GM12878 (cell line): ENCODE measurements at regions not wholly inside any gene's neighbourhood (a gene's known extent, or its start where the extent isn't known, plus 50 kb on each side); places are given as distances from the start of the nearest gene placed in this dataset.

Experiments used
- ATAC-seq: fragments of 200-7000 bp; cut with Tn5 transposase; 3 replicates; pipeline ENCODE4 v1.9.1; 2020; ENCODE audit warnings: mild to moderate bottlenecking, moderate library complexity
- BruUV-seq: library from RNA; stranded (reverse); fragments of 400-500 nt; replicated peaks from 2 replicates; lab custom pipeline; 2021; lab: Mats Ljungman, UMichigan
- CTCF ChIA-PET: fragments of 300-600 bp; sonication (Branson Sonifier 250); formaldehyde crosslinking; extraction: SDS; loops from one replicate; lab custom pipeline; 2021; ENCODE audit warnings: inconsistent platforms; lab: Yijun Ruan, JAX
- POLR2A ChIA-PET: fragments of 350-600 bp; formaldehyde crosslinking; extraction: SDS; loops from one replicate; lab custom pipeline; 2021; ENCODE audit warnings: inconsistent platforms; lab: Charles Lee
- RAD21 ChIA-PET: fragments of 300-600 bp; sonication (Branson Sonifier 250); formaldehyde crosslinking; loops from one replicate; lab custom pipeline; 2023; ENCODE audit warnings: antibody characterized with exemption; ENCODE audit not compliant: unreplicated experiment; lab: Charles Lee
- SMC1A ChIA-PET: fragments of 300-600 bp; sonication (Branson Sonifier 250); formaldehyde crosslinking; loops from one replicate; lab custom pipeline; 2023; ENCODE audit not compliant: unreplicated experiment, uncharacterized antibody; lab: Charles Lee
- DNase-seq: peaks from one replicate; pipeline ENCODE4 v3.0.0-alpha.2; 2011; ENCODE audit warnings: low read depth, low spot score
- FAIRE-seq: peaks from 3 replicates; lab custom pipeline; 2011; peaks lifted over from hg19 to GRCh38; lab: Jason Lieb, UNC
- H2AFZ ChIP-seq: 2 replicates; pipeline ENCODE4 v1.6.0; 2011; ENCODE audit warnings: low read depth, low read length, control low read depth; ENCODE audit not compliant: control insufficient read depth
- H3K27ac ChIP-seq: 2 replicates; pipeline ENCODE4 v1.5.1; 2011; ENCODE audit warnings: control low read depth; ENCODE audit not compliant: control insufficient read depth, insufficient read depth
- H3K27me3 ChIP-seq, 2 experiments: replicated peaks in 1 of 2; 2 replicates each; pipeline versions ENCODE4 v1.6.0 to v1.6.1; 2011; ENCODE audit warnings: low read length in 1 of 2; ENCODE audit not compliant: control insufficient read depth in 2 of 2, insufficient read depth in 2 of 2
- H3K36me3 ChIP-seq, 2 experiments: 2 replicates each; pipeline ENCODE4 v1.5.1; 2011; ENCODE audit warnings: low read length in 1 of 2; ENCODE audit not compliant: control insufficient read depth in 2 of 2, insufficient read depth in 2 of 2
- H3K4me1 ChIP-seq: 2 replicates; pipeline ENCODE4 v1.6.1; 2011; ENCODE audit warnings: mild to moderate bottlenecking, low read length, moderate library complexity, mixed read lengths; ENCODE audit not compliant: control insufficient read depth, insufficient read depth
- H3K4me2 ChIP-seq: 2 replicates; pipeline ENCODE4 v1.6.0; 2011; ENCODE audit warnings: control low read depth; ENCODE audit not compliant: control insufficient read depth, insufficient read depth
- H3K4me3 ChIP-seq: fragments of 200-600 bp; sonication (generic); 2 replicates; pipeline ENCODE4 v1.5.1; 2016
- H3K79me2 ChIP-seq: 2 replicates; pipeline ENCODE4 v1.6.0; 2011; ENCODE audit warnings: low read length; ENCODE audit not compliant: control insufficient read depth, insufficient read depth
- H3K9ac ChIP-seq: 2 replicates; pipeline ENCODE4 v1.8.0; 2011; ENCODE audit warnings: low read length, control low read depth, mixed read lengths; ENCODE audit not compliant: control insufficient read depth, insufficient read depth
- H3K9me3 ChIP-seq: replicated peaks from 3 replicates; pipeline ENCODE4 v1.5.1; 2011; ENCODE audit warnings: mild to moderate bottlenecking, low read length; ENCODE audit not compliant: control insufficient read depth, insufficient read depth
- H4K20me1 ChIP-seq: 2 replicates; pipeline ENCODE4 v1.6.0; 2011; ENCODE audit not compliant: control insufficient read depth, insufficient read depth
- BACH1 ChIP-seq: fragments of 450-650 bp; IDR thresholded peaks from 2 replicates; pipeline ENCODE4 v1.6.1; 2017; ENCODE audit warnings: mild to moderate bottlenecking, borderline replicate concordance
- BMI1 ChIP-seq: fragments of 450-650 bp; IDR thresholded peaks from 2 replicates; pipeline ENCODE4 v1.6.1; 2016; ENCODE audit warnings: mild to moderate bottlenecking, moderate library complexity, borderline replicate concordance
- CBFB ChIP-seq: IDR thresholded peaks from 2 replicates; pipeline ENCODE4 v1.6.1; 2016; ENCODE audit warnings: antibody characterized with exemption, low read depth
- CHD2 ChIP-seq: IDR thresholded peaks from 2 replicates; pipeline ENCODE4 v1.6.1; 2011; ENCODE audit warnings: low read depth, low read length, improper control_type of control experiment, borderline replicate concordance
- CHD4 ChIP-seq: fragments of 200-600 bp; sonication (generic); IDR thresholded peaks from 2 replicates; pipeline ENCODE4 v1.6.1; 2016; ENCODE audit warnings: mild to moderate bottlenecking
- HDAC2 ChIP-seq: fragments of 200-600 bp; sonication (generic); IDR thresholded peaks from 2 replicates; pipeline ENCODE4 v1.6.1; 2017
- MEF2A ChIP-seq: IDR thresholded peaks from 2 replicates; pipeline ENCODE4 v1.6.1; 2011; ENCODE audit warnings: low read depth, mild to moderate bottlenecking, low read length, moderate library complexity; ENCODE audit not compliant: insufficient read depth
- MLLT1 ChIP-seq: fragments of 450-650 bp; IDR thresholded peaks from 2 replicates; pipeline ENCODE4 v1.6.1; 2016; ENCODE audit warnings: mild to moderate bottlenecking
- PML ChIP-seq: IDR thresholded peaks from 2 replicates; pipeline ENCODE4 v1.6.1; 2012; ENCODE audit warnings: low read length, inconsistent platforms
- RAD51 ChIP-seq: fragments of 450-650 bp; IDR thresholded peaks from 2 replicates; pipeline ENCODE4 v1.6.1; 2016; ENCODE audit warnings: moderate library complexity, mild to moderate bottlenecking, inconsistent platforms
- ZNF207 ChIP-seq: fragments of 450-650 bp; IDR thresholded peaks from 2 replicates; pipeline ENCODE4 v1.6.1; 2014; ENCODE audit warnings: antibody characterized with exemption, mild to moderate bottlenecking, borderline replicate concordance
- ZNF687 ChIP-seq: fragments of 450-650 bp; IDR thresholded peaks from 2 replicates; pipeline ENCODE4 v1.6.1; 2017; ENCODE audit warnings: mild to moderate bottlenecking, moderate library complexity
- WGBS: methylation state at CpG from one replicate; pipeline ENCODE4 v1.1.6; 2016; ENCODE audit warnings: low lambda C conversion rate; ENCODE audit not compliant: insufficient replicate concordance, insufficient coverage; ENCODE audit errors: missing lambda C conversion rate; 5-methylcytosine and 5-hydroxymethylcytosine counted together
- in situ Hi-C: fragments of 300-500 bp; cut with MboI; formaldehyde crosslinking; loops from 9 replicates; pipeline ENCODE4 v1.14.3; 2018; ENCODE audit warnings: mixed read lengths
- intact Hi-C: fragments of 100-400 bp; cut with micrococcal nuclease; formaldehyde crosslinking; loops from one replicate; pipeline ENCODE4 v1.14.2; 2022; ENCODE audit not compliant: unreplicated experiment

GRCh38 chr5:44707721-44708120 lies 101.0 kb upstream of the MRPS30 start:
- H4K20me1 ChIP-seq = no peaks in the 10 kb centered on the region
- DNase-seq (no peak), FAIRE-seq (no peak), ATAC-seq (no peak)
- intact Hi-C loops (no loop called here), in situ Hi-C loops (no loop called here)
- H3K79me2 ChIP-seq = no peaks in the 10 kb centered on the region
- H2AFZ ChIP-seq = no peak overlapping the region
- SMC1A ChIA-PET = no interaction called here
- H3K4me1 ChIP-seq = no peaks in the 10 kb centered on the region
- H3K4me2 ChIP-seq = no peak overlapping the region
- TF ChIP-seq CHD4 = no peak
- TF ChIP-seq CHD2 = no peak
- no peak for TF ChIP-seq CBFB
- TF ChIP-seq BMI1 = no peak
- no peak for TF ChIP-seq RAD51
- no peak for TF ChIP-seq BACH1
- no peak for TF ChIP-seq MLLT1
- TF ChIP-seq MEF2A = no peak
- TF ChIP-seq HDAC2 = no peak
- TF ChIP-seq PML = no peak
- no peak for TF ChIP-seq ZNF207
- no peak for TF ChIP-seq ZNF687
- CTCF ChIA-PET = no interaction called here
- WGBS = 47% methylated on average over 5 of the region's 5 CpGs
- no peak overlapping the region for H3K27ac ChIP-seq
- H3K27me3 ChIP-seq = no peaks in the 10 kb centered on the region
- RAD21 ChIA-PET = no interaction called here
- H3K36me3 ChIP-seq = no peaks in the 10 kb centered on the region
- POLR2A ChIA-PET = no interaction called here
- H3K4me3 ChIP-seq = no peak overlapping the region
- BruUV-seq = no TSS peak
- no peak overlapping the region for H3K9ac ChIP-seq
- H3K9me3 ChIP-seq = no peaks in the 10 kb centered on the region
